GM11168 (cell line): ENCODE measurements at regions not wholly inside any gene's neighbourhood (a gene's known extent, or its start where the extent isn't known, plus 50 kb on each side); places are given as distances from the start of the nearest gene placed in this dataset.

Experiments used
- in situ Hi-C: fragments of 300-500 bp; cut with MboI; formaldehyde crosslinking; loops from one replicate; pipeline ENCODE4 v1.12.0; 2022; ENCODE audit warnings: low sequenced_read_pairs; ENCODE audit not compliant: unreplicated experiment

GRCh38 chr7:95718577-95719410 lies 53.6 kb upstream of the DYNC1I1 start:
- in situ Hi-C loops: no loop called here

- in situ Hi-C loops: no loop called here
Measured at GRCh38 chr7:95716357-95717122, 55.8 kb upstream of the DYNC1I1 start.

DNA sequence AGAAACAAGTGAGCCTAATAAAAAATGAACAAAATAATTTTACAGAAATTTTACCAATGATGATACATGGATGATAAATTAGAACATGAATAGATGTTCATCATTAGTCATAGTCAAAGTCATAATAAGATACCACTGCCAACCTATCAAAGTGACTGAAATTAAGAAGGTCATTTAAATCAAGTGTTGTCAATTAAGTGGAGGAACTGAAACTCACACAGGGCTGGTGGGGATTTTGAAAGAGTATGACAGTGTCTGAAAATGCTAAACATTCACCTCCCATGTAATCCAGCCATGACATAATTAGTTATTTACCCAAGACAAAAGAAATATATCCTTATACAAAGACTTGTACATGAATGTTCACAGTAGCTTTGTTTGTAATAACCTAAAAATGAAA lies 57.1 kb upstream of the DYNC1I1 start:
- in situ Hi-C loops: no loop called here

GRCh38 chr7:95710711-95711110 lies 61.6 kb upstream of the DYNC1I1 start:
- in situ Hi-C loops: no loop called here

- in situ Hi-C loops: no loop called here
Measured at GRCh38 chr7:95700917-95701316, 71.4 kb upstream of the DYNC1I1 start.

- in situ Hi-C loops: loop anchor here (5.0 kb wide), 1 partner anchor 182 kb away; no protein-coding TSS in a partner anchor
Measured at GRCh38 chr7:95694334-95694733, 78.0 kb upstream of the DYNC1I1 start.

- in situ Hi-C loops: loop anchor here (5.0 kb wide), 1 partner anchor 181 kb away; no protein-coding TSS in a partner anchor
Measured at GRCh38 chr7:95693551-95694333, 78.6 kb upstream of the DYNC1I1 start.

GRCh38 chr7:95691464-95691863 lies 80.9 kb upstream of the DYNC1I1 start:
- in situ Hi-C loops: loop anchor here (5.0 kb wide), 1 partner anchor 179 kb away; no protein-coding TSS in a partner anchor

DNA sequence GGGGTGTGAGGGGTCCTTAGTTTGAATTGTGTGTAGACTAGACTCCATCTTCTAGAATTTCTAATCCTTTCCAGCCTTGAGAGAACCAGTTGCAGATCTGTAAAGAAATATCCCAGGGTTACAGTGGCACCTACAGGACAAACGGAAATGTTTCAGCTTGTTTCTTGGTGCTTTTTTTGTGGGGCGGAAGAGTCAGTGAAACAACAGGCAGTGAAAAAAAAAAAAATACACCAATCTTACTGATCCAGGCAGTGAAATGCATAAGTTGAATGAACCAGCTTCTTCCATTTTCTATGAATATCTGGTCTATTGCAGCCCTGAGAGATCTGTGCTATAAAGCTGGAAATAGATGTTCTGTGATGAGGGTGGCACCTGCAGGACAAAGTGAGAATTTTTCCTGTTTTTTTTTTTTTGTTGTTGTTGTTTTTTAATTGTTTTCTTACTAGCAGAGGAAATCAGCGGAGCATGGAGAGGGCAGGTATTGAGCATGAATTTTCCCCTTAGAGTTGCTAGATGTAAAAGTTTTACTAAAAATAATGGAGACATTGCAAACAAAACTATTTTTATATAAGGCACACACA lies 81.9 kb upstream of the DYNC1I1 start:
- in situ Hi-C loops: loop anchor here (5.0 kb wide), 1 partner anchor 178 kb away; no protein-coding TSS in a partner anchor

DNA sequence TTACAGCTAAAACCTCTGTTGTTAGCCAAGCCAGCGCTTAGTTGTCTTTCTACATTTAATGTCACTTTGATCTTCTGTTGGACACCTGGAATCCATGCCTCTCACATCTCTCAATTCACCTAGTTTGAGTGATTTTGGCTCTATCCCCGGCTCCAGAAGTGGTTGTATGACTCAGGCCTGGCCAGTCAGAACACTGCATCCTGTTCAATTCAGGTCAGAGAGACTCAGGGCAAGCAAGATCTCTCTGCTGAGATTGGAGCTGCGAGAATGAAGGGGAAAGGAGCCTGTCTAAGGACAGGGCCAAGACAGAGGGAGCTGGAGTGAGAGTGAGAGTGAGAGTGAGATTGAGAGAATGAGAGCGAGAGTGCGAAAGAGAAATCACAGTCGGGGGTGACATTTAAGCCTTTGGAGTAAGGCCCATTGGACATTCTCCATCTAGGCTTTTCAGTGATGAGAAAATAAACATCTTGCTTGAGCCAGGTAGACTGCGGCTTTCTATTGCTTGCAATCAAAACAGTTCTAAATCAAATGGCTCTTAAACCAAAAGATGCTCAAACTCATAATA lies 83.3 kb upstream of the DYNC1I1 start:
- in situ Hi-C loops: no loop called here

DNA sequence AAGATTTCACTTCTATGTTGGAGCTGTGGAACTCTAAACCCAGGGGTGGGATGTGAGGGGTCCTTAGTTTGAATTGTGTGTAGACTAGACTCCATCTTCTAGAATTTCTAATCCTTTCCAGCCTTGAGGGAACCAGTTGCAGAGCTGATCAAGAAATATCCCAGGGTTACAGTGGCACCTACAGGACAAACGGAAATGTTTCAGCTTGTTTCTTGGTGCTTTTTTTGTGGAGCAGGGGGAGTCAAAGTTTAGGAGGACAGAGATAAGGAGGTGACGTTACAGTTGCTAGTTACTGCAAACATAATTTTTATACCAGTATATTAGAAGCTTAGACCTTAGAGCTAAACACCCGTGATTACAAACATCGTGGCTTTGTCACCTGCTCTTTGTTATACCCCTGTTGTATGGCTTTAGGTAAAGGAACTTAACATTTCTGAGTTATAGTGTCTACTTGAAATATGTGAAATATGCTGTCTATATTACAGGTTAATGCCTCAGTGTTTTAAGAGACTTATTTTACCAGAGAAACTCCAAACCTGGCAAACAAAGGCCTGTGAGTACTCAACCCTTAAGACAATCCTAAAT lies 84.5 kb upstream of the DYNC1I1 start:
- in situ Hi-C loops: no loop called here

- in situ Hi-C loops: no loop called here
Measured at GRCh38 chr7:95686109-95686508, 86.2 kb upstream of the DYNC1I1 start.

- in situ Hi-C loops: no loop called here
Measured at GRCh38 chr7:95684505-95684904, 87.8 kb upstream of the DYNC1I1 start.

DNA sequence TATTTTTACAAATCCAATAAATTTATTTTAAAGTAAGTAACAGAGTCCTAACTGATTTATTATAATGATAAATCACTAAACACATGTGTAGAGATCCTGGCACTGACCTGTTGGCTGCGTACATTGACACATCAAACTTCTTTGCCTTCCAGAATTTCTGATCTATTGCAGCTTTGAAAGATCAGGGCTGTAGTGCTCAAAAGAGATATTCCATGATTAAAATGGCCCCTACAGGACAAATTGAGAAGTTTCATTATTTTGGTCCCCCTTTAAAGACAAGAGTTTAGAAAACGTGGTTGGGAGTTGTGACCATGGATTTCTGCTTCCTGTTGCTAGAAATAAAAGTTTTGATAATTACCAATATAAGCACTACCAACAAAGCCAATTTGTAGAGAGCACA lies 87.7 kb upstream of the PDK4 start:
- in situ Hi-C loops: no loop called here

GRCh38 chr7:95682913-95683312 lies 86.6 kb upstream of the PDK4 start:
- in situ Hi-C loops: no loop called here

GRCh38 chr7:95676691-95677090 lies 80.4 kb upstream of the PDK4 start:
- in situ Hi-C loops: no loop called here

DNA sequence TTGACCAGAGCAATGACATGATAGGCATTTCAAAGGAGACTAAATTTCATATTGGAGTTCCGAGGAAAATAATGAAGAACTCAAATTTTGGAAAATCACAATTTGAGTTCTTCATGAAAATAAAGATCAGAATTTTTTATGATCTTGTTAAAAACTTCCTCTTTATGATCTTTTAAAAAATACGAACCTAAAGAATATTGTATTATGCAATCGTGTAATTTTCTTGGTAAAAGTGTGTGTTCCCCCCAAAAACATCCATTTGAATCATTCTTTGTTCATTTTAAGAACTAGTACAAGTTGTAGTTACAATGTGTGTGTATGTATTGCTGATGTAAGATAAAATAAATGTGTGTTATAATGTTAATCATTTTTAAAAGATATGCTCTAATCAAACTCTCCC lies 79.3 kb upstream of the PDK4 start:
- in situ Hi-C loops: no loop called here

DNA sequence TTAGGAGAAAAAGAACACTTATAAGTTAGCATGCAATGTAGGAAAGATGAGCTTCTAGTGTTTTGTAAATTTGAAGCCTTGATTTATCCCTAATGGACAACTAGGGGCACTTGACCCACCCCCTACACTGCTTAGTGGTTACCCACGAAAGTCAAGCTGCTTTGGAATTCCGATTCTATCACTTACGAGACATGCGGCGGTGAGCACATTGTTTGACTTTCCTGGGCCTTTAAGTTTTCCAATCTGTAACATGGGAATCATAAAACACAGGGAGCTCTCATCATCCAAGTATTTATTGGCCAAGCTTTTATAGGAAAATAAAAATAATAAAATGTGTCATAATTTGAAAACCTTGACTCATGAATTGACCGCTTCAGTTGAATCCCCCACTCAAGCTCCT lies 78.7 kb upstream of the PDK4 start:
- in situ Hi-C loops: no loop called here

- in situ Hi-C loops: no loop called here
Measured at GRCh38 chr7:95674101-95674500, 77.8 kb upstream of the PDK4 start.

DNA sequence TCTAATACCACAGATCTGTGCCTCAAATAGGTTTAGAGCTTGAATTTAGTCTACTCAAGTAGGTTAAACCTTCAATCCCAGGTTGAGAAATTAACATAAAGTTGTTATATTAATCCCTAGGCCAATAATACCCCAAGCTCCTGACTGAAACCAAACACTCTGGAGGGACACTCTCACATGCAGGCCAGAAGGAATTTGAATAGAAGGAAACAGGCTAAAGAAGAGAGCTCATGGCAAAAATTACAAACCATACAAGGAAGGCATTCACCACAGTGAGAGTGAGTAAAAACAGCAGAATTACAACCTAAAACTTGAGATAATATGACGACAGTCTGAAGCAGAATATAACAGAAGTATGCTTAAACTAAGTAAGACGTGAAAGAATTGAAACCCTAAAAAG lies 76.1 kb upstream of the PDK4 start:
- in situ Hi-C loops: no loop called here
